Activated CD8-positive, alpha-beta memory T cell treated with anti-CD3 and anti-CD28 coated beads for 1 hour (primary cell): ENCODE measurements at regions not wholly inside any gene's neighbourhood (a gene's known extent, or its start where the extent isn't known, plus 50 kb on each side); places are given as distances from the start of the nearest gene placed in this dataset.
"Not testable (repeated sequence)": the region's sequence is repeated elsewhere in the genome, so short reads cannot be mapped to it uniquely, and the experiment has no call there.

Experiments used
- DNase-seq, 2 donors: peaks; one replicate each; pipeline ENCODE4 v3.0.0-alpha.2; 2020; ENCODE audit warnings: low read depth in 1 of 2; ENCODE audit errors: extremely low read depth in 1 of 2

DNA sequence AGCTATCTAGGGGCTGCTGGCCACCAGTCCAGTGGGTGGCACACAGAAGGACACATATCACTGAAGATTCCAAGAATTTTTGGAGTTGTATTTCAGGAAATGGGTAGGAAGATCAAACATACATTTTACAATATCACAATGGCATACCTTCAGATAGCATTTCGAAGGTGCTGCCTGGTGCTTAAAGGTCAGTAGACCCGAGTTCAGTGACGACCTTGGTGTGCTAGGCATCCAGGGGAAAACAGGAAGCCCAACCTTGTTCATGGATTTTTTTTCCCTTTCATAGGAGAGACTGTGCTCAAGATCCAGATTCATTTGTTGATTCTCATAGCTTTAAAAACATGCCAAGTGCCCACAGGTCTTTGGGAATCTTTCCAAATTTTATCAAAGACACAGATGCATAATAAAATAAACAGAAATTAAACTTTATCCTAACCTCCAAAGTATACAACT, 51.0 kb upstream of the RCBTB2 start:
- DNase-seq, result no peak

DNA sequence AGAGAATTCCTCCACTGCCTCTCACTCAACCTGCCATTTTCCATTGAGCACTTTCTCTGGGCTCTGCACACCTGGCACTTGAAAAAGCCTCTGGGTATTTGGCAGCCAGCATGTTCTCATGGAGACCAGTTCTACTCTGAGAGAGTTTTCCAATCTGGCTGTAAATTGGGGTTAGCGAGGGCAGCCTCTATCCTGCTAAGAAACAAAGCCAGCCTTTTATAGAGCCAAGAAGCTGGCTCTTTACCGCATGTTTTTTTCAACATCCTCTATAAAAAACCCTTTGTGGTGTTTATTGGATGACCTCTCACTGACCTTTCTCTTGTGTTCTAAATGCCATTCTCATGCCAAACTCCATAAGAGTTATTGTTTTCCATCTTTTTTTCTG, 52.6 kb upstream of the RCBTB2 start:
- DNase-seq, result no peak

DNA sequence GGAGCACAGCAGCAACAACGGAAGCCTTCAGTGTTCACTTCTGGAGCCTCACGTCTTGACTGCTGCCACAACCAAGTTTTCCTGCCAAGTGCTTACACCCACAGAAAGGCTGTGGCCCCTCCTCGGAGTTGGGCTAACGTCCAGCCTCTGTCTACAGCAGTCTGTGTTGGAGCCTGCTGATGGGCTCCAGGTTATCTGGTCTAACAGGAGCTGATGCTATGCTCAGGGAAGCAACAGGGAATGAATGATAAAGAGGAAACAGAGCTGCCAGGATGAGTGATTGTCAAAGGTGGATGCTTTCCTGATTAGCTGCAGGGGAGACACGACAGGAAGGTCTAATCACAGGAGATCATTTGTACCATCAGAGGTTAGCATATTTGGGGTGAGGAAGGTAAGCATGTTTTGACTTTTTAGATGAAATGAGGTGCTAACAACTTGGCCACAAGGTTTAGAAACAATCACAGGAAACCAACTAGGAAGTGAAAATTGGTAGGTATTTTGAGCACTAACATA, 53.8 kb upstream of the RCBTB2 start:
- DNase-seq, result no peak

DNA sequence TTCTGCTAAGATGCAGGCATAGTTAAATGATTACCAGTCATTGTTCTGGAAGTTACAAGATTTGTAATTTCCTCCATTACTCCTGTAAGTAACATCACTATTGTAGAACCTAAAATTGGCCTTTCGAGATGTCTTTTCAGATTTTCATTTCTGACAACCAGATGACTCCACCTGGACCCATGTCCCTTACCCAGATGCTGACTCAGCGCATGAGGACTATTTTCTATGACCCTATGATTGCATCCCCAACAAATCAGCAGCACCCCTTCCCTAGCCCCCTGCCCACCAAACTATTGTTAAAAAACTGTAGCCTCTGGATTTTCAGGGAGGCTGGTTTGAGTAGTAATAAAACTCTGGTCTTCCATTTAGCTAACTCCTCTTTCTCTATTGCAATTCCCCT, 55.2 kb upstream of the RCBTB2 start:
- DNase-seq, result no peak

DNA sequence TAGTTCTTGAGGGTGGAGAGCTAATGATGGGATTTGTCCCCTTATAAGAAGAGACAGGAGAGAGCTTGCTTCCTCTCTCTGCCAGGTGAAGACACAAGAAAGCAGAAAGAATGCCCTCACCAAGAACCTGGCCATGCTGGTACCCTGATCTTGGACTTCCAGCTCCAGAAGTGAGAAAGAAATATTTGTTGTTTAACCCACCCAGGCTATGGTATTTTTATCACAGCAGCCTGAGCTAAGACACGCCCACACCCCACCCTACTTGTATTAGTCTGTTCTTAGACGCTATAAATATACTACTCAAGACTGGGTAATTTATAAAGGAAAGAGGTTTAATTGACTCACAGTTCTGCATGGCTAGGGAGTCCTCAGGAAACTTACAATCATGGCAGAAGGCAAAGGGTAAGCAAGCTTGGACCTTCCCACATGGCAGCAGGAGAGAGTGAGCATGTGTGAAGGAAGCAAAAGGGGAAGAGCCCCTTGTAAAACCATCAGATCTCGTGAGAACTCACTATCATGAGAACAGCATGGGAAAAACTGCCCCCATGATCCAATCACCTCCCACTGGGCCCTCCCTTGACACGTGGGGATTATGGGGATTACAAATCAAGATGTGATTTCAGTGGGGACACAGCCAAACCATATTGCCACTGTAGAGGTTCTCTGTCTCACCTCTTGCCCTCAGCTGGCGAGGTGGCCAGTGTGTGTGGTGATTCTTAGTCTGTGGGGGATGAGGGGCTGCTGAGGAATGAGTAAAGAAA, 57.4 kb upstream of the RCBTB2 start:
- DNase-seq, result no peak

DNA sequence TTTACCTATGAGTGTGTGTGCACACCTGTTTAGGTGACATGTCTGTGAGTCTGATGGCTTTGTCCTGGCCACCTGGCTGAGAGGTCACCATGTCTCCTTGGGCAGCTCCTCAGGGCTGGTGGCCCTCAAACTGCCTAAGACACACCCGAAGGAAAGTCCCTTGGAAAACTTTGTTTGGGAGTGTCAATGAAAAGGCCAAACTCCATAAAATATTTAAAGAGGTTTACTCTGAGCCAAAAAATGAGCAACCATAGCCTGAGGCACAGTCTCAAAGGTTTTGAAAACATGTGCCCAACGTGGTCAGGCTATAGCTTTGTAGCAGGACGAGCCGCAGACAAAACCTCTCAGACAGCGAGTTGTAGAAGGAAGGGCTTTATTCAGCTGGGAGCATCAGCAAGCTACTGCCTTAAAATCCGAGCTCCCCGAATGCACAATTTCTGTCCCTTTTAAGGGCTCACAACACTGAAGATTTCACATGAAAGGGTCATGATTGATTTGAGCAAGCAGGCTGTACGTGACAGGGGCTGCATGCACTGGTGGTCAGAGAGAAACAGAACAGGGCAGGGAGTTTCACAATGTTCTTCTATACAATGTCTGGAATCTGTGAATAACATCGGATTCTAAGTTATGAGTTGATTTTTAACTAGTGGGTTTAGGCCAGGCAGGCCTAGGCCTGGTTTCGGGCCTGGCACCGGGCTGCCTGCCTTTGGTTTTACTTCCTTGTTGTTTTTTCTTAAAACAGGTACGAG, 58.4 kb upstream of the RCBTB2 start:
- DNase-seq, result not testable (repeated sequence)

DNA sequence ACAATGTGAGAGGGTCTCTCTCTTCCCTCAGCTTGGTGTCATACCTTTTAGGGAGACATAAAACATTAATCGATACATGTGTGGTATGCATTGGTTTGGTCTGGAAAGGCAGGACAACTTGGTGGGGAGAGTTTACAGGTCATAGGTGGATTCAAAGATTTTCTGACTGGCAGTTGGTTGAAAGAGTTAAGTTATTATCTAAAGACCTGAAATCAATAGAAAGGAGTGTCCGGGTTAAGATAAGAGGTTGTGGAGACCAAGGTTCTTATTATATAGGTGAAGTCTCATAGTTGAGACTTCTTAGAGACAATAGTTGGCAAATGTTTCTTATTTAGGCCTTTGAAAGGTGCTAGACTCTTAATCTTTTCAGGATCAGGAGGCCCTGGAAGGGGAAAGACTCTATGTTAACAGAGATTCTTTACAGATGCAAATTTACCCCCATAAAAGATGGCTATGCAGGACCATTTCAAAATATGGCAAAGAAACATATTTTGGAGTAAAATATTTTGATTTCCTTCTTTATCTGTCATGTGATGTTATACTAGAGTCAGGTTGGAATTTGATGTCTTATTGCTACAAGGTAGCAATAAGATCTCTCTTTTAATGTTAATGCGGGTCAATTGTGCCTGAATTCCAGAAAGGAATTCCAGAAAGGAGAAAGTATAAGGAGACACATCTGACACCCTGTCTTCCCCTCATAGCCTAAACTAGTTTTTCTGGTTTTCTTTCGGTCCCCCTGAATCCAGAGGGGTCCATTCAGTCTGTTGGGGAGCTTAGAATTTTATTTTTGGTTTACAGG, 59.2 kb upstream of the RCBTB2 start:
- DNase-seq, result no peak

DNA sequence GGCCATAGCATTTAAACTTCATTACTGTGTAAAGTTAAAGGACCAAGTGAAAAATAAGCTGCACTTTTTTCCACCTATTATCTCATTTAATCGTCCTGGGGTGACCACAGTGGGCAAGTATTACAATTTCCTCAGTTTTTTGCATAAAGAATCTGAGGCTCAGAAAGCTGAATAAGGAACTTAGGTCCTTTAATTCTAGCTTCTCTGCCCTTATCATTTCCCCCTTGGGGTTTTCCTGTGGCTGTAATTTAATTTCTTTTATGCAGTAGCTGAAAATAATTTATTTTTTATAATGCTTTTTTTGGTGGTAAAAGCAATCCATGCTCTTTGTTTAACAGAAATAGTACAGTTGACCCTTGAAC, 59.8 kb upstream of the RCBTB2 start:
- DNase-seq, result no peak

DNA sequence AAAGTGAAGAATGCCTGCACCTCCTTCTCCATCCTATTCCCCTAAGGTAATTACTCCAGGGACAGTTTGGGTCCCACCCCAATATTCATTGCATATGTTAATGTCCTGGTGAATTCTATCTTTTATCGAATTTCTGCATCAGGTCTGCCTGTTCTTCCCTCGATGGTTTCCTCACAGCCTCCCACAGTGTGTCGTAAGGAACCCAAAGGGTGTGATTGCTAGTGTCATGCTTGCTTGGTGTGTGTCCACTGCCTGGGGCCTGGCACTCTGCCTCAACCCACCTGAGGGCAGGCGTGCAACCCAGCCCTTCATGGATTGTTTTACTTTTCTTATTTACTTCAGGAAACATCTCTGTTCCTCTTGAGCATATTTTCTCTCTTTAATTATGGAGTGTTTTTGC, 60.2 kb upstream of the CYSLTR2 start:
- no peak for DNase-seq

DNA sequence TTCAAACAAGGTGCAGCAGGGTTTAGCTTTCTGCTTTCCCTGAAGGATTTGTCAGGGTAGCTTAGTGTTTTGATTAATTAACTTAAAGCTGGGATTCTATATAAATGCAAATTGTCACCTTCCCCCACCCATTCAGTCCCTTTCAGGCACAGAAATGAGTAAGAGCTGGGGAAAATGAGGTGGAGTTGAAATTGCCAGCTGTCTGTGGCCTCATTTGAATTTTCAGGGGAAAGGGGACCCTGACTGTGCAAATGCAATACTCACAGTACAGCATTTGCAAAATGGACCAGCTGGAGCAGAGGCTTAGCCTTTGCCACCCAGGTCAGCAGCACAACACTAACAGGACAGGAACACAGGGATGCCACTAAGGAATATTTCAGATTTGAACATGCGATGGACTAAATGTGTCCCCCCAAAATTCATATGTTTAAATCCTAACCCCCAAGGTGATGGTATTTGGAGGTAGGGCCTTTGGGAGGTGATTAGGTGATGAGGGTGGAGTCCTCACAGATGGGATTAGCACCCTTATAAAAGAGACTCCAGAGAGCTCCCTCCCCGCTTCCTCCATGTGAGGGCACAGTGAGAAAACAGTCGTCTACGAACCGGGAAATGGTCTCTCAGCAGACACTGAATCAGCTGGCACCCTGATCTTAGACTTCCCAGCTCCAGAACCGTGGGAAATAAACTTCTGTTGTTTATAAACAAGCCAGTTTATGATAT, 59.5 kb upstream of the CYSLTR2 start:
- no peak for DNase-seq

DNA sequence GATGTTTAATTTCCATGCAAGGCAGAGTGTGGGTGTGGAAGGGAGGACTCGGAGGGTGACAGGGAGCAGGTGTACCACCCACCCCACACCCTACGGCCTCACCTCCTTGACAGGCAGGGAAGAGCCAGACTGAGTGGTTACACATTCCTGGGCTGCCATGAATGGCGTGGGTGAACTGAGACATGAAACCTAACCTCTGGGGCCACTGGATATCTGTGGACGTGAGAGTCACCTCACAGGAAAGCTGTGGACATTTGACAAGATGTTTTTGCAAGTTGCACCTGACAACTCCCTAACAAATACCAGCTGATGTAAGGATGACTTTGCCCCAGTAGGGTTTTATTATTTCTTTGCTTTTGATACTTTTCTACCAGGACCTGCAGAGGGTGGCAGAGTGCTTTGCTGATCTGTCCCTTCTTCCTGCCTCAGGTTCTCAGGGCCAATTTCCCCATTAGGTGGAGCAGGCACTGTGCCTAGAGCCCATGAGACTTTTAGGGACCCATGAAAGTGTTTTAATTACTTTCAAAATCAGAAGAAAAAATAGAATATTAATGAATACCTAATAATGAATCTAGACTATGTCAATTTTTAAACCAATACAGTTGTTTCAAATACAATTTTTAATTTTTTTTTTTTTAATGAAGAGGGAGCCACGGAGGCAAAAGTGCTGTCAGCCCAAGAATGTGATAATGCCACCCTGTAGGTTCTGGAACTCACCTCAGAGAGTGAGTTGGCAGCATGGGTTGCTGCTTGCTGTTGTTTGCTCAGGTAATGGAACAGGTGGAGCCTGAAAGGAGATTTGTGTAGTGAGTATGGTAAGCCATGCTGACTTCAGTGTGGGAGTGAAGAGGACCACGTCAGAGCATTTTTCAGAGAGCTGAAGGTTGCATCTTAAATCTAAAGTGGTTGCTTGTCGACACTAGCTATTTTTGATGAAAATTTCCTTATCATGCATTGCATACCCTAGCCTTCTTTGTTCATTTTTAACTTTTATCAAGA, 58.0 kb upstream of the CYSLTR2 start:
- DNase-seq, result peak; percentile 8 to 9

DNA sequence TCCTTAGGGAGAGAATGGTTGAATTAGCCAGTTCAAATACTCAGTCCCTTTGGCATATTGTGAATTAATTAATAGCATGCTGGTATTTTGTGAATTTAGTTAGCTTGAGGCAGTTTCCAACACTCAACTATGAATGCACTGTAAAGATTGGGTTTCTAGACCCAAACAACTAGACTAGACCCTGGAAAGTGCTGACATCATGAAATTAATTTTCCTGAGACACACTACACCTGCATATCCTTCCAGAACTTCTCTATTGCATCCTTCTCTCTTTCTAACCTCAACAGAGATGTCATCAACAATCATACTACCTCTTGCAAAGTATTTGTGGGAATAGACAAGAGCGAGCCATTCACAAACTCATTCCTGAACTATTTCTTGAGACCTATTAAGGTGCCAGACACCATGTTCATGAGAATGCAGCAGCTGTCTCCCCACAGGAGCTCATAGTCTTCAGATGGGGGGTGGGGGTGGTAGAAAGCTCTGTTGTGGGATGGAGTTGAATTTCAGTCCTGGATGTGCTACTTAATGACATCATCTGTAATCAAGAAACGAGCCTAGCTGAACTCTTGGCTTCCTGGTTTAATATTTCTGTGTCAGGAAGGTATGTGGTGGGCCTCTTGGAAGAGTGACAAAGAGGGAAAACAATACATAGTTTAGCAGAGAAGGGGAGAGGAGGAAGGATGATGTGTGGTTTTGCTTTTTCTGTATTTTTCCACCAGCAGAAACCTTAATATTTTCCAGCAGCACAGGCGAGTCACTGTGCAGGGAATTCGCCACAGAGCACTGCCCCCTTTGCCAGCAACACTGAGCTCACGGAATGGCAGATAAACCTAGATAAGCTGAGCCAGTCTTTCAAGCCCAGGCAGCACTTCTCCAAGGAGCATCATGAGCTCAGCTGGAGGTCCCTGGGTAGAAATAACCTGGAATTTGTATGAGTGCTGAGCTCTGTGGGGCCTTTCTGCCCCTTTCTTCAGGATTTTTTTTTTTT, 53.1 kb upstream of the CYSLTR2 start:
- no peak for DNase-seq

DNA sequence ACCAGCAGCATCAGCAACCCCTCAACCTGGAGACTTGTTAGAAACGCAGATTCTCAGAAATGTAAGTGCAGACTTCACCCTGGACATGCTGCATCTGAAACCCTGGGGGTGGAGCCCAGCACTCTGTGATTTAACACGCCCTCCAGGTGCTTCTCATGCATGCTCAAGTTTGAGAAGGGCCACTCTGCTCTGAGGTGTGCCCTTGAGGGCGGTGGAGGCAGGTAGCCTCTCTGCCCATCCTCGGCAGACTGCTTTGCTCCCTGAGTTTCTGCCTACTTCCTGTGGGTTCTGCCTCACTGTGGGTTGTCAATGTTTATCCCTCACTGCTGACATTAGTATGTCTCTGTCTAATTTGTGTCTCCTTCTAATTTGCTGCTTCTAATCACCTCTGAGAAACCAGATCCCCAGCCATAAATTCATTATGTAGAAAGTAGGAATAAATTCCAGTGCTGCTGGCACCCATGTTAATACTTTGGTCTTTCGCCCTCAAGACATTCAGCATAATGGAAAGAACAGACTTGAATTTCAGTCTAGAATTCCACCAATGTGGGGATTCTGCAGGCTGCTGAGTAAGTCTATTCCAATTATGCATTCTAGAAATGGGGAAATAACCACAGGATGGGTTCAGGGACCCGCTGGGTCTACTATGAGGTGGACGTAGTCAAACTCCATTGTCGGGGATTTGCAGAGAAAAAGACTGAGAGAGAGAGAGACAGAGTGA, 51.3 kb upstream of the CYSLTR2 start:
- DNase-seq, result no peak

DNA sequence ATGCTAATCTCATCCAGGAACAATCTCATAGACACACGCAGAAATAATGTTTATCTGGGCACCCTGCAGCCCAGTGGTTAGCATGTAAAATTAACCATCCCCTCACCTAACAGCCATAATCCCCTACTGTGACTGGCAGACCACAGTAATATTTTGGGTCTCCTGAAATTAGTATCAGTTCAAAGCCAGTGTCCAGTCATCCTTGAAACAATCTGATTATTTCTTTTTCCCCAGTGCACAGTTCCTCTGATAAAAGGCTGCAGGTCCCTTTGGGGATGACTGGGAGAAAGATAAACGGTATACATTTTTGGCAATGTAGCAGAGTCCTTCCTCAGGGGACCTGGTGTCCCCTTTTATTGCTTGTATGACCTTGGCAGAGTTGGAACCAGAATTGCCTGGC, 50.4 kb upstream of the CYSLTR2 start:
- DNase-seq, result no peak
